ENCODE measurements at regions not wholly inside any gene's neighbourhood (a gene's known extent, or its start where the extent isn't known, plus 50 kb on each side); places are given as distances from the start of the nearest gene placed in this dataset.

DNA sequence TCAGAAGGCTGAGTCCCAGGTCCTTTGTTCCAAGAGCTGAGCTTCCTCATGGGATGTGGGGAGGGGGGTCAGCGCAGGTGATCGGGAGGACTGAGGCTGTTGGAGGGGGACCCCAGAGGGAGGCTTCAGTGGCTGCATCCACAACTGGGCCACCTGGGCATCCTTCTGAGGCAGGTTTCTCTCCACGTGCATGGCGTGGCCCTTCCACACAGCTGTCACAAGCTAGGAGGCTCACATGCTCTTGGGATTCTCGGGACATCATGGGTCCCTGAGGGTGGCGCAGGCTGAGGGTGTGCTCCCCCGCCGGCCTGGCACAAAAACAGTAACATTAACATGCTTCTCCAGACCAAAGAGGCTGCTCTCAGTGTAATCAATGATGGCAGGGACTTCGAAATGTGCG lies 229.6 kb upstream of the AJAP1 start:
- TF ChIP-seq, protein P1, sequence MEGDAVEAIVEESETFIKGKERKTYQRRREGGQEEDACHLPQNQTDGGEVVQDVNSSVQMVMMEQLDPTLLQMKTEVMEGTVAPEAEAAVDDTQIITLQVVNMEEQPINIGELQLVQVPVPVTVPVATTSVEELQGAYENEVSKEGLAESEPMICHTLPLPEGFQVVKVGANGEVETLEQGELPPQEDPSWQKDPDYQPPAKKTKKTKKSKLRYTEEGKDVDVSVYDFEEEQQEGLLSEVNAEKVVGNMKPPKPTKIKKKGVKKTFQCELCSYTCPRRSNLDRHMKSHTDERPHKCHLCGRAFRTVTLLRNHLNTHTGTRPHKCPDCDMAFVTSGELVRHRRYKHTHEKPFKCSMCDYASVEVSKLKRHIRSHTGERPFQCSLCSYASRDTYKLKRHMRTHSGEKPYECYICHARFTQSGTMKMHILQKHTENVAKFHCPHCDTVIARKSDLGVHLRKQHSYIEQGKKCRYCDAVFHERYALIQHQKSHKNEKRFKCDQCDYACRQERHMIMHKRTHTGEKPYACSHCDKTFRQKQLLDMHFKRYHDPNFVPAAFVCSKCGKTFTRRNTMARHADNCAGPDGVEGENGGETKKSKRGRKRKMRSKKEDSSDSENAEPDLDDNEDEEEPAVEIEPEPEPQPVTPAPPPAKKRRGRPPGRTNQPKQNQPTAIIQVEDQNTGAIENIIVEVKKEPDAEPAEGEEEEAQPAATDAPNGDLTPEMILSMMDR (IDR thresholded peaks at IDR 0.05), result no peak
- TF ChIP-seq POLR2A (IDR thresholded peaks at IDR 0.05) (no peak), POLR2AphosphoS5 (IDR thresholded peaks at IDR 0.05) (no peak), EP300 (IDR thresholded peaks at IDR 0.05) (no peak)
